Pancreas (tissue), 10 donors: ENCODE measurements at regions not wholly inside any gene's neighbourhood (a gene's known extent, or its start where the extent isn't known, plus 50 kb on each side); places are given as distances from the start of the nearest gene placed in this dataset.
A peak's percentile ranks its signal among the peaks of the same experiment; 100 is the strongest.

Source experiments
- ATAC-seq, 4 donors: fragments of 200-7000 bp; cut with Tn5 transposase; one replicate each; pipeline versions ENCODE4 v1.8.0 to v1.9.1; 2020; ENCODE audit warnings: mild to moderate bottlenecking in 4 of 4, moderate library complexity in 4 of 4
- DNase-seq, 6 donors: peaks; one replicate each; pipeline ENCODE4 v3.0.0-alpha.2; 2020
- FAIRE-seq: peaks from 2 replicates; lab custom pipeline; 2012; peaks lifted over from hg19 to GRCh38; lab: Jason Lieb, UNC
- H3K27ac ChIP-seq, 4 donors: fragments of 200-600 bp; sonication (generic); 1 replicate in 3 of 4; 2 replicates in 1 of 4; pipeline versions ENCODE4 v1.5.0 to v1.8.0; 2020
- H3K27me3 ChIP-seq, 4 donors: fragments of 200-600 bp; one replicate each; pipeline ENCODE4 v1.8.0; 2021
- H3K36me3 ChIP-seq, 3 donors: fragments of 200-600 bp; sonication (generic) in 1 of 3; one replicate each; pipeline versions ENCODE4 v1.5.0 to v1.8.0; 2020 to 2021
- H3K4me1 ChIP-seq, 3 donors: fragments of 200-600 bp; one replicate each; pipeline ENCODE4 v1.8.0; 2021
- H3K4me3 ChIP-seq, 4 donors: fragments of 200-600 bp; sonication (generic) in 2 of 4; one replicate each; pipeline versions ENCODE4 v1.5.0 to v1.8.0; 2020 to 2021
- H3K9me3 ChIP-seq, 4 donors: fragments of 200-600 bp; one replicate each; pipeline ENCODE4 v1.8.0; 2021
- CTCF ChIP-seq, 4 donors: fragments of 200-600 bp; sonication (generic) in 3 of 4; IDR thresholded peaks; one replicate each; pipeline versions ENCODE4 v1.5.0 to v1.8.0; 2021; ENCODE audit warnings: antibody characterized with exemption in 4 of 4
- WGBS, 2 donors: extraction: QIAGEN DNeasy Blood & Tissue Kit; methylation state at CpG; one replicate each; pipeline ENCODE4 v1.1.7; 2013; 5-methylcytosine and 5-hydroxymethylcytosine counted together
- intact Hi-C, 3 donors: fragments of 100-400 bp; cut with DNase I; formaldehyde crosslinking; loops; one replicate each; pipeline versions ENCODE4 v1.11.1 to v1.14.2; 2022
- donor health status: healthy with polysubstance abuse.
- donor health status: DM: no; HTN: no; CAD: no; lungs with moderate emphysema.
- donor health status: DM: no; HTN: no; CAD: no.
- donor health status: control.
- donor health status: control.
- donor health status: Bipolar disorder and iron deficiency.
- donor health status: DM: yes; HTN: yes; CAD: no.
- donor health status: DM: no; HTN: no; CAD: no.
- donor health status: DM: no; HTN: no; CAD: no.
- donor health status: DM: yes; HTN: yes; CAD: no.

GRCh38 chr6:159508931-159509330 is 184.1 kb downstream of the SOD2 start:
- Histone ChIP-seq H3K4me3 (no peak overlapping the region), H3K9me3 (no peaks in the 10 kb centered on the region), H3K36me3 (no peaks in the 10 kb centered on the region), H3K27me3 (no peaks in the 10 kb centered on the region), H3K27ac (no peak overlapping the region), H3K4me1 (no peaks in the 10 kb centered on the region)
- 85 to 87% methylated on average over 2 of the region's 2 CpGs for WGBS, 2 donors
- no peak for TF ChIP-seq CTCF (IDR thresholded peaks at IDR 0.05)
- no peak for DNase-seq
- FAIRE-seq, result no peak
- intact Hi-C loops, result no loop called here
- ATAC-seq, result no peak

GRCh38 chr6:159506048-159506447 is 187.0 kb downstream of the SOD2 start:
- no peak for TF ChIP-seq CTCF (IDR thresholded peaks at IDR 0.05)
- peak in 1 of 6 donors; percentile 25 for DNase-seq
- H3K27me3 ChIP-seq, result no peaks in the 10 kb centered on the region
- no peaks in the 10 kb centered on the region for H3K4me1 ChIP-seq
- H3K9me3 ChIP-seq, result no peaks in the 10 kb centered on the region
- H3K27ac ChIP-seq, result no peak overlapping the region
- no peak for ATAC-seq
- no peaks in the 10 kb centered on the region for H3K36me3 ChIP-seq
- WGBS, 2 donors, result 66 to 80% methylated on average over 4 of the region's 4 CpGs
- no peak for FAIRE-seq
- intact Hi-C loops, result no loop called here
- no peak overlapping the region for H3K4me3 ChIP-seq

GRCh38 chr6:159505140-159505922 is 187.7 kb downstream of the SOD2 start:
- DNase-seq (peak in 1 of 6 donors; percentile 46), ATAC-seq (no peak), FAIRE-seq (no peak)
- TF ChIP-seq CTCF (IDR thresholded peaks at IDR 0.05), result no peak
- Histone ChIP-seq H3K27me3 (no peaks in the 10 kb centered on the region), H3K27ac (no peak overlapping the region), H3K9me3 (no peaks in the 10 kb centered on the region), H3K4me1 (no peaks in the 10 kb centered on the region), H3K4me3 (no peak overlapping the region), H3K36me3 (no peaks in the 10 kb centered on the region)
- intact Hi-C loops, result no loop called here
- 69 to 77% methylated on average over 19 of the region's 19 CpGs for WGBS, 2 donors

- ATAC-seq (no peak), DNase-seq (no peak), FAIRE-seq (no peak)
- no peak overlapping the region for H3K27ac ChIP-seq
- no peak overlapping the region for H3K4me3 ChIP-seq
- H3K9me3 ChIP-seq, result no peaks in the 10 kb centered on the region
- intact Hi-C loops, result no loop called here
- no peaks in the 10 kb centered on the region for H3K27me3 ChIP-seq
- no peak for TF ChIP-seq CTCF (IDR thresholded peaks at IDR 0.05)
- no peaks in the 10 kb centered on the region for H3K36me3 ChIP-seq
- no peaks in the 10 kb centered on the region for H3K4me1 ChIP-seq
Measured at GRCh38 chr6:159501558-159501957, 191.5 kb downstream of the SOD2 start.

GRCh38 chr6:159499034-159499433 is 194.0 kb downstream of the SOD2 start:
- Histone ChIP-seq H3K9me3 (no peaks in the 10 kb centered on the region), H3K36me3 (no peaks in the 10 kb centered on the region), H3K27ac (no peak overlapping the region), H3K4me3 (no peak overlapping the region), H3K27me3 (no peaks in the 10 kb centered on the region), H3K4me1 (no peaks in the 10 kb centered on the region)
- WGBS, 2 donors, result 63% methylated on average over 3 of the region's 3 CpGs
- no peak for ATAC-seq
- intact Hi-C loops, result no loop called here
- TF ChIP-seq CTCF (IDR thresholded peaks at IDR 0.05), result no peak
- no peak for DNase-seq
- FAIRE-seq, result no peak
